ENCODE measurements at regions not wholly inside any gene's neighbourhood (a gene's known extent, or its start where the extent isn't known, plus 50 kb on each side); places are given as distances from the start of the nearest gene placed in this dataset.
A peak's percentile ranks its signal among the peaks of the same experiment; 100 is the strongest.

GRCh38 chrX:137998619-137999018 is 432.7 kb downstream of the ZIC3 start:
- TF ChIP-seq CTCF (IDR thresholded peaks at IDR 0.05) (no peak), EZH2 (IDR thresholded peaks at IDR 0.05) (no peak)
- H3K9ac ChIP-seq = no peak overlapping the region
- Mint-ChIP-seq H3K27ac (no peak overlapping the region), H3K36me3 (no peaks in the 10 kb centered on the region), H3K4me3 (no peak overlapping the region), H3K4me1 (peaks cover 36% of the 10 kb centered on the region), H3K27me3 (ENCODE audit: insufficient read depth, low read depth) (no peaks in the 10 kb centered on the region), H3K9me3 (no peaks in the 10 kb centered on the region)
- H3K4me1 ChIP-seq = no peaks in the 10 kb centered on the region
- H2AFZ ChIP-seq (replicated peaks) = no peak overlapping the region
- H3K27ac ChIP-seq = no peak overlapping the region
- no peaks in the 10 kb centered on the region for H3K9me3 ChIP-seq (ENCODE audit: low read depth)
- H3F3A ChIP-seq (ENCODE audit: low read depth) = no peaks in the 10 kb centered on the region
- no peak overlapping the region for H3K4me2 ChIP-seq
- no peaks in the 10 kb centered on the region for H4K20me1 ChIP-seq (ENCODE audit: low read depth)
- DNase-seq (ENCODE audit: low spot score) = no peak
- no peaks in the 10 kb centered on the region for H3K36me3 ChIP-seq
- H3K79me2 ChIP-seq (ENCODE audit: low read depth) = no peaks in the 10 kb centered on the region
- H3K4me3 ChIP-seq = no peak overlapping the region
- H3K27me3 ChIP-seq = no peaks in the 10 kb centered on the region

GRCh38 chrX:137999071-137999470 is 433.1 kb downstream of the ZIC3 start:
- Histone ChIP-seq H3F3A (ENCODE audit: low read depth) (no peaks in the 10 kb centered on the region), H3K36me3 (no peaks in the 10 kb centered on the region), H3K9me3 (ENCODE audit: low read depth) (no peaks in the 10 kb centered on the region), H3K4me2 (no peak overlapping the region), H2AFZ (replicated peaks) (no peak overlapping the region), H3K9ac (no peak overlapping the region), H3K4me1 (no peaks in the 10 kb centered on the region), H3K27me3 (no peaks in the 10 kb centered on the region), H4K20me1 (ENCODE audit: low read depth) (no peaks in the 10 kb centered on the region), H3K79me2 (ENCODE audit: low read depth) (no peaks in the 10 kb centered on the region), H3K4me3 (no peak overlapping the region), H3K27ac (no peak overlapping the region)
- Mint-ChIP-seq H3K4me3 (no peak overlapping the region), H3K9me3 (no peaks in the 10 kb centered on the region), H3K4me1 (peaks cover 39% of the 10 kb centered on the region), H3K27me3 (ENCODE audit: insufficient read depth, low read depth) (no peaks in the 10 kb centered on the region), H3K36me3 (no peaks in the 10 kb centered on the region), H3K27ac (peak overlapping the region; percentile 70)
- no peak for DNase-seq (ENCODE audit: low spot score)
- TF ChIP-seq CTCF (IDR thresholded peaks at IDR 0.05) (no peak), EZH2phosphoT487 (IDR thresholded peaks at IDR 0.05) (no peak), EZH2 (IDR thresholded peaks at IDR 0.05) (no peak)

- no peaks in the 10 kb centered on the region for H3K79me2 ChIP-seq (ENCODE audit: low read depth)
- Mint-ChIP-seq H3K36me3 (no peaks in the 10 kb centered on the region), H3K9me3 (no peaks in the 10 kb centered on the region), H3K27ac (peak overlapping the region; percentile 36), H3K27me3 (ENCODE audit: insufficient read depth, low read depth) (no peaks in the 10 kb centered on the region), H3K4me3 (no peak overlapping the region), H3K4me1 (peaks cover 42% of the 10 kb centered on the region)
- no peak overlapping the region for H3K4me2 ChIP-seq
- no peaks in the 10 kb centered on the region for H3K27me3 ChIP-seq
- H3K4me3 ChIP-seq = no peak overlapping the region
- no peaks in the 10 kb centered on the region for H3F3A ChIP-seq (ENCODE audit: low read depth)
- H3K27ac ChIP-seq = no peak overlapping the region
- no peaks in the 10 kb centered on the region for H4K20me1 ChIP-seq (ENCODE audit: low read depth)
- no peaks in the 10 kb centered on the region for H3K4me1 ChIP-seq
- no peak for DNase-seq (ENCODE audit: low spot score)
- H2AFZ ChIP-seq (replicated peaks) = no peak overlapping the region
- no peaks in the 10 kb centered on the region for H3K36me3 ChIP-seq
- TF ChIP-seq CTCF (IDR thresholded peaks at IDR 0.05) = no peak
- TF ChIP-seq EZH2phosphoT487 (IDR thresholded peaks at IDR 0.05) = no peak
- TF ChIP-seq EZH2 (IDR thresholded peaks at IDR 0.05) = no peak
- H3K9ac ChIP-seq = no peak overlapping the region
- no peaks in the 10 kb centered on the region for H3K9me3 ChIP-seq (ENCODE audit: low read depth)
These were observed 433.6 kb downstream of the ZIC3 start for GRCh38 chrX:137999552-137999951.

GRCh38 chrX:138001226-138001625 is 435.3 kb downstream of the ZIC3 start:
- Histone ChIP-seq H3K27ac (no peak overlapping the region), H3K4me1 (peaks cover 4% of the 10 kb centered on the region), H3K4me2 (no peak overlapping the region), H3K4me3 (no peak overlapping the region), H2AFZ (replicated peaks) (no peak overlapping the region), H3K9me3 (ENCODE audit: low read depth) (no peaks in the 10 kb centered on the region), H3K79me2 (ENCODE audit: low read depth) (no peaks in the 10 kb centered on the region), H4K20me1 (ENCODE audit: low read depth) (no peaks in the 10 kb centered on the region), H3K27me3 (no peaks in the 10 kb centered on the region), H3K9ac (no peak overlapping the region), H3F3A (ENCODE audit: low read depth) (no peaks in the 10 kb centered on the region), H3K36me3 (no peaks in the 10 kb centered on the region)
- no peak for DNase-seq (ENCODE audit: low spot score)
- Mint-ChIP-seq H3K27ac (peak overlapping the region; percentile 67), H3K4me1 (peaks cover 57% of the 10 kb centered on the region), H3K27me3 (ENCODE audit: insufficient read depth, low read depth) (no peaks in the 10 kb centered on the region), H3K36me3 (no peaks in the 10 kb centered on the region), H3K9me3 (no peaks in the 10 kb centered on the region), H3K4me3 (no peak overlapping the region)
- TF ChIP-seq EZH2 (IDR thresholded peaks at IDR 0.05) (no peak), CTCF (IDR thresholded peaks at IDR 0.05) (no peak), EZH2phosphoT487 (IDR thresholded peaks at IDR 0.05) (no peak)

All from neural progenitor cell (in vitro differentiated cells).